ENCODE measurements at regions not wholly inside any gene's neighbourhood (a gene's known extent, or its start where the extent isn't known, plus 50 kb on each side); places are given as distances from the start of the nearest gene placed in this dataset.
"Not testable (repeated sequence)": the region's sequence is repeated elsewhere in the genome, so short reads cannot be mapped to it uniquely, and the experiment has no call there.

DNA sequence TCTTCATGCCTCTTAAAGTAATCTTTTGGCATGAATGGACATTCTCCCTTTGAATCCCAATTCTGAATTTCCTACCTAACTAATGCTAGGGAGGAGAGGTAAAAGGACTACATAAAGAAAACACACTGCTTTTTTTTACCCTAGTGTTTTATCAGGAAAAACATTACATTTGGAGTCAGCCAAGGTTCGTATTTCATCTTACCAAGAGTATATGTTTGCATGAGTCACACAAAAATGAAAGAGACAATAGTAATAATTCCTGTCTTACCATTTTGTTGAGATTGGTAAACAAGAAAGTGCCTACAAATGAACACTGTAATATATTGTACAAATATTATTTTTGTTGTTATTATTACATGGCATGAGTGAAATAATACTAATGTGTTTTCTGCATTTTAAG lies 112.9 kb upstream of the WARS2 start:
- DNase-seq (ENCODE audit: low spot score) = no peak

DNA sequence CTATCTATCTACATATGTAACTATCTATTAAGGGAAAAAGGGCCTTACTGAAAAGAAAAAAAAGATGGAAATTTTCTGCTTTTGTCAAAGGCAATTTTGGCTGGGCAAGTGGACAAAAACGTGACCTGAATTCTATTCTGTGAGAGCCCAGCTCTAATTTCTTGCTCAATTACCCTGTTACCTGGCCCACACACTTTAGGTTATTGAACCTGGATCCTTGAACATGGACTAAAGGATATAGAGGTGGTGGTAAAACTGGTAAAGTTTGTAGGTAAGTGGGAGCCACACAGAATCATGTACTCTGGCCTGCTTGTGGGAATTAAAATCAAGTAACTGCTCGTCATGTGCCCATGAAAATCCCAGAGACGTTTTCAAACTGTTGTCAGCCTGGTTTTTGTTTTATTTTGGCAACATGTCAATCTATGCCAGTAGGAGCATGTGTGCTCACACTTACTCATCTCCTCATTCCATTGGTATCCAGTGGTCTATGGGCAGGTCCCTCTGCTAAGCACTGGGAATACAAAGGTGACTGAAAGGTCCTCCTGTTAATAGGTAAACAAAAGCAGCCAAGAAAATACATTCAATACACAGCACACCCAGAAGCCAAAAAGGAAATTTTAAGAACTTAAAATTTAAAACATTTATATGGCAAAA lies 113.7 kb upstream of the WARS2 start:
- DNase-seq (ENCODE audit: low spot score) = no peak

DNA sequence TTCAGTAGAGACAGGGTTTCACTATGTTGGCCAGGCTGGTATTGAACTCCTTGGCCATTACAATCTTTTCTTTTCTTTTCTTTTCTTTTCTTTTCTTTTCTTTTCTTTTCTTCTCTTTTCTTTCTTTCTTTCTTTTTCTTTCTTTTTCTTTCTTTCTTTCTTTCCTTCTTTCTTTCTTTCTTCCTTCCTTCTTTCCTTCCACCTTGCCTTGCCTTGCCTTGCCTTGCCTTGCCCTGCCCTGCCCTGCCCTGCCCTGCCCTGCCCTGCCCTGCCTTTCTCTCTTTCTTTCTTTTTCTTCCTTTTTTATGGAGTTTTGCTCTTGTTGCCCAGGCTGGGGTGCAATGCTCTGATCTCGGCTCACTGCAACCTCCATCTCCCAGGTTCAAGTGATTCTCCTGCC lies 112.5 kb upstream of the HAO2 start:
- DNase-seq (ENCODE audit: low spot score) = not testable (repeated sequence)

DNA sequence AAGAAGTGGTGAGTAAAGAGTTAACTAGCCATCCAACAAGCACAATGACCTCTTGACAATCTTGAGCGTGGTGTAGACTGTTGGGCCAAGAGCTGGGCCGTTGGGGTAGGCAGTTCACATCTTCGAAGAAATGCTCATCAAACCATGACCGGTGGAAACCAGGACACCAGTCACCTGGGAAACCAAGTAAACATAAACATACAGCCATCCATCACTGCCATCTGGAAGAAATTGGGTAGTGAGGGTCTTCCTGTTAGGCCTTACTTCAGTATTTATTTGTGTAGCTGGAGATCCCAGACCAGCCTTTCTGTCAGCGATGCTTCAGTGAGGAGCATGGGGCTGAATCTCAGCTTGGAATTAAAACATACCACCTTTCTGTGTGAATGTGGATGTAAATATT lies 108.1 kb upstream of the HAO2 start:
- no peak for DNase-seq (ENCODE audit: low spot score)

DNA sequence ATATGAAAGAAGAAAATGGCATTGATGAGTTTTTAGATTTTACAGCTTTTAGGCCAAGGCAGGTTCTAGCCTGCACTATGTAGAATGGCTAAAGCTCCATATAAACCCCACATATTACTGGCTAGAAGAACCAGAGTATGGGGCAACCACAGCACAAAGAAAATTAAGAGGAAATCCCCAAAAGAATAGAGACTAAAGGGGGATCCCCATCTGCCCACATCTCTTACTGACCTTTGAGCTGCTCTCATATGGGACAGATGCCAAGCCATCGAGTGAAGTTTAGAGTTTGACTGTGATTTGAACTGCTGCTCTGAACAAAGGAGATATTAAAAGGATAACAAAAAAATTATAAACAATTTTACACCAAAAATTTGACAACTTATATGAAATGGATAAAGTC lies 102.2 kb upstream of the HAO2 start:
- no peak for DNase-seq (ENCODE audit: low spot score)

DNA sequence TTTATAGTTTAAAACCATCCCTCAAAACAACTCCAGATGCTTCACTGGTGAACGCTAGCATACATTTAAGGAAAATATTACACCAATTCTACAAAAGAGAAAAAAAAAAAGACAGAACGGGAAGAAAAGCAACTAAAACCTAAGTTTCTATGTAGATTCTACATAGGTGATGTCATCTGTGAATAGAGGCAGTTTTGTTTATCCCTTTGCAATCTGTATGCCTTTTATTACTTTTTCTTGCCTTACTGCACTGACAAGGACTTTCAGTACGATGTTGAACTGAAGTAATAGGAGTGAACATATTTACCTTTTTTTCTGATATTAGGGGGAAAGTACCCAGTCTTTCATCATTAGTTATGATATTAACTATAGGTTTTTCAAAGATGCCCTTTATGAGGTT lies 101.7 kb upstream of the HAO2 start:
- DNase-seq (ENCODE audit: low spot score) = no peak

DNA sequence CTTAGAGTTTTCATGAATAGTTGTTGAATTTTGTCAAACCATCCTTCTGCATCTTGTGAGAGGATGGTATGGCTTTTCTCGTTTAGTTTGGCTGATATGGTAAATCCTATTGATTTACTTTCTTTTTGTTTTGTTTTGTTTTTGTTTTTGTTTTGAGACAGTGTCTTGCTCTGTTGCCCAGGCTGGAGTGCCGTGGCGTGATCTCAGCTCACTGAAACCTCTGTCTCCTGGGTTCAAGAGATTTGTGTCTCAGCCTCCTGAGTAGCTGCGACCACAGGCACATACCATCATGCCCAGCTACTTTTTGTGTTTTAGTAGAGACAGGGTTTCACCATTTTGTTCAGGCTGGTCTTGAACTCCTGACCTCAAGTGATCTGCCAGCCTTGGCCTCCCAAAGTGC lies 101.3 kb upstream of the HAO2 start:
- not testable (repeated sequence) for DNase-seq (ENCODE audit: low spot score)

DNA sequence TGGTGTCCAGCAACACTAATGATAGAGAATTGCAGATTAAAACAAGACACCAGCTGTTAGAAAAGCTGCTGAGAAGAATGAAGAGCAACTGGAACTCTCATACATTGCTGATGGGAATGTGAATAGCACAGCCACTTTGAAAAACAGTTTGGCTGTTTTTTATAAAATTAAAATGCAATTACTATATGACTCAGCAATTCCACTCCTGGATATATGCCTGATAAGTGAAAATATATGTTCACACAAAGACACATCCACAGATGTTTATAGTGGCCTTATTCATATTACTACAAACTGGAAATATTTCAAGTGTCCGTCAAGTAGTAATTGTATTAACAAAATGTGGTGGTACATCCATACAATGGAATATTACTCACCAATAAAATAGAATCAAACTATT lies 99.7 kb upstream of the HAO2 start:
- DNase-seq (ENCODE audit: low spot score) = no peak

DNA sequence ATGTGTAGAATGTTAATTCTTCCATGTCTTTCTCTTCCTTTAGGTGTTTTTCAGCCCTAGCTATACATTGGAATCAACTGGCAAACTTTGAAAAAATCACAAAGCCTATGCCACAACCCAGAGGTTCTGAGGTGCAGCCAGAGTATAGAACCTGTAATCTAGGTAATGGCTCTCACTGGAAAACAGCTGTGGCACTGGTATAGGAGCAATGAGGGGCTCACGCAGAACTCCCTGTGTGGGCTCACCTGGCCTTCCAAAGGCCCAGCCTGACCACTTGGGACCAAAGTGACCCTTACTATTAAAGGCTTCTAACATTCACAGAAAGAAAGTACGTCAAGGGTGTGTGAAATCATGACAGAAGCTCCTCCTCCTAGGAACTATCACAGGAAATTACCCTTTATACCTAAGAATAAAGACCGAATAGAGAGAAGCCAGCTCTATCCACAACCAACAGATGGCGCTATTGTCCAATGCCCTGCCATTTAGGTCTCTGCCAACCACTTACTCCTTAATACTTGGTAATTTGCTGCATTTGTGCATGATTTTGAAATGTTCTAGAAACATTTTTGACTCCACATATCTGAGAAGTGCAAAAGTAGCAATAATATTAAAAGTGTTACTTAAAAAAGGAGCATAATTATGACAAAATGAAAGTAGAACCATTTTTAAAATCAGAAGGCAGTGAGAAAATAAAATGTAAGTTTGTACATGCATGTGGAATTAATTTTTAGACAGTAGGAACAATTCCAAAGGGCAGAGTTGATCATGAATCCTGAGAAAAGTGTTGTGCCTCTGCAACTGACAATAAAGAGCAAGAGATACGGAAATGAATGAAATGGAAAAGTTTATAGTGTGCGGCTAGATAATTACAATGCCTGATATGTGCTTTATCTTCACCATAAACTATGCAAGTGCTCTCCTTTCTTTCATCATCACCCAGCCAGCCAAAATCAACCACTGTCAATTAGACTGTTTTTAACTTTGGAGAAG lies 93.1 kb upstream of the HAO2 start:
- DNase-seq (ENCODE audit: low spot score) = no peak

DNA sequence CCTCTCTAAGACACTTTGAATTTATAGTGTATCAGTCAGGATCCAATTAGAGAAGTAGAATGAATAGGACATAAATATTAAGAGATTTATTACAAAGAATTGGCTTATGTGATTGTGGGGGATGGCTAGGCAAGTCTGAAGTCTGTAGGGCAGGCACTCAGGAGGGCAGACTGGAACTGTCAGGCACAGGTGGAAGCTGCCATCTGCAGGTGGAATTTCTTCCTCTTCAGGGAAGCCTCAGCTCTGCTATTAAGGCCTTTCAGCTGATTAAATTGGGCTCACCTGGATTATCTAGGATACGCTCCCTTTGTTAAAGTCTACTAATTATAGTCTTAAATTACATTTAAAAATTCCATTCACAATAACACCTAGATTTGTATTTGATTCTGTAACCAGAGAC lies 92.0 kb upstream of the HAO2 start:
- DNase-seq (ENCODE audit: low spot score) = no peak

DNA sequence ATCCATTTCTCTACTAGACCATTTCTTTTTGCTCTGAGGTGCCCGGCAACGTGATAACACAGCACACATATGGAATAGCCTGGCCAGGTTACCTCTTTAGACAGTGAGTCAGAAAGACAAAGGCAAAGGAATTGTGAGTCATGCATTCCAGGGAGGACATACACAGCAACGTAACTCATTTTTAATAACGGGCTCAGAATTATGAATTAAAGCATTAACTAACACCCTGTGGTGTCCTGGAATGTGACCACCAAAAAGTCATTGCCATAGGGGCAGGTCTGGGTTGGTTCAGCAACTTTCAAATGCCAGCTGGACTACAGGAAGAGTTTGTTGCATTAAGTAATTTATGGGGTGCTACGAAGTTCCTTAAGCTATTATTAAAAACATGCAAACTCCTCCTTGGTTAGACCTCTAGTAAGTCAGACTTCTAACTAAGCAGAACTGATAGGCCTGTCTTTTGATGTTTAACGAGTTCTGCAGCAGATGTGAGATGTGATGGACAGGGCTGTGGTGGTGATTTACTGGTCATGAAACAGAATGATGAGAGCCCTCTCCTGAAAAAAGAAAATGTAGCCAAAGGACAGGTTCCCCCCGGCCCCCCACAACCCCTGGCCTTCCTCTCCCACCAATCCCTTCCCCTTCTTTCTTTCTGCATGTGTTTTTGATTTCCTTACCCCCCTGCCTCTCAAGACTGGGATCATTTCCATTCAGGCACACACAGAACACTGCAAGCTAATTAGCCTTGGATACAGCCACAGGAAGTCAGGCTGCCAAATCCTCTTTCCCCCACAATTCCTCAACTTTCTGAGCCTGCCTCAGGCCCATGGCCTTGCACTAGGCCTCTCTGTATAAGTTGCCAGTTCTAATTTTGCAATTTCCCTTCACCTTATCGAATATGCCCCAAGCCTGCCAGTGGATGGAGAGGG lies 88.9 kb upstream of the HAO2 start:
- DNase-seq (ENCODE audit: low spot score) = no peak

DNA sequence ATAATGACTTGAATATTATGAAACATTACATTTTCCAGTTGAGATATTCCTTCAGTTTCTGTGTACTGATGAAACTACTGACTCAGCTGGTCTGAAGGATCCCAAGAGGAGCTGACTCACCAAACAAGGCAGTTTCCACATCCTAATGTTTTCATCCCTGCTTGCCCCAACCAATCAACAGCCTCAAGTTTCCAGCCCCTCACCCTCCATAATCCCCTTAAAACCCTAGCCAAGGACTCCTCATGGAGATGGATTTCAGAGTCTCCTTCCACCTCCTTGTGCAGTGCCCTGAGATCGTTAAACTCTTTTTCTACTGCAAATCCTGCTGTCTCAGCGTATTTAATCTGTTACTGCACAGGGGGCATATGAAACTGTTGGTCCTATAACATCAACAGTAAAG lies 83.1 kb upstream of the HAO2 start:
- no peak for DNase-seq (ENCODE audit: low spot score)

DNA sequence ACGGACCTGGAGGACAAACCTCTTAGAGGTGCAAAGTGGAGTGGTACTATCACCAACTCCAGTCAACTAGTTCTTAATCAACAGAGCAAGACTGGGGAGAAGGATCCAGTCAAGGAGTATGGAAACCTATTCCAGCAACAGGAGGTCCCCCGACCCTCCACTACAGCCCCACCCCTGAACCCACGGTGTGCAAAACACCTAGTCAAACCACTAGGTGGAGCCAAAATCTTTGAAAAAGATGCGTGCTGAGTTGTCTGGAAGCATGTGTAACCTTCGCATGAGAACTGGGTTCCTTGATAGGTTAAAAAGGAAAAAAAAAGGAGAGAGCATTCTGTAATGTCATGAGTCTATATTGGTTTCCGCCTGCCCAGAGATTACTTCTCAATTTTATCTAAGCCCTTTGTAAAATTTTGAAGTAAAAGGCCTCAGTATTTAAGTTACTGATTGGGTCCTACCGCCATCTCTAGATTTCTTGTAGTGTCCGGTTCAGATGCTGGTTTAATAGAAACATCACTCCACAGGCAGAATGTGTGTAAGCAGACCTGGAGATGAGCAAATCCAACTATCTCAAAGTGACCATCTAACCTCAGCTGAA lies 81.9 kb upstream of the HAO2 start:
- no peak for DNase-seq (ENCODE audit: low spot score)

DNA sequence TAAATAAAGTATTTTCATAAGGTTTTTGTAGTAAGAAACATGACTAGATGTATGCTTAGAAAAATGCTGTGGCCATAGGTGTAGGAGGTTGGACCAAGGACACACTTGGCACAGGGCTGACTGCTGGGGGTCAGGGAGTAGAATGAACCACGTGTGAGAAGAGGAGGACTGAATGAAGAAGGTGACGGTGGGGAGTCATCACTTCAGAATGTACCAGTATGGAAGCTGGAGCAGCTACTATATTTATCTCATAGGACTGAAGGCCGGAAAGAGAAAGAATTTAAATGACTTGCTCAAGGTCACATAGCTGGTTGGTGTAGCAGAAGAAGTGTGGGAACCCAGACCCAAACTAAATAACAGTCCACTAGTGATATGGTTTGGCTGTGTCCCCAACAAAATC lies 79.8 kb upstream of the HAO2 start:
- no peak for DNase-seq (ENCODE audit: low spot score)

DNA sequence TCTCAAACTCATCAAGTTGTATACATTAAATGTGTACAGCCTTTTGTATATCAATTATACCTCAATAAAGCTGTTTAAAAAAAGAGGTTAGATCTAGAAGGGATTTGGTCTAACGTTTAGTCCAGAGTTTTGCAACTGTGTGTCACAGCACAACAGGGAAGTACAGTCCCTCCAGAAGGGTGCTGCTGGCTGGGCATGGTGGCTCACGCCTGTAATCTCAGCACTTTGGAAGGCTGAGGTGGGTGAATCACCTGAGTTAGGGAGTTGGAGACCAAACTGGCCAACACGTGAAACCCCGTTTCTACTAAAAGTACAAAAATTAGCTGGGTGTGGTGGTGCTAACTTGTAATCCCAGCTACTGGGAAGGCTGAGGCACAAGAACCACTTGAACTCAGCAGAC lies 78.3 kb upstream of the HAO2 start:
- DNase-seq (ENCODE audit: low spot score) = no peak

DNA sequence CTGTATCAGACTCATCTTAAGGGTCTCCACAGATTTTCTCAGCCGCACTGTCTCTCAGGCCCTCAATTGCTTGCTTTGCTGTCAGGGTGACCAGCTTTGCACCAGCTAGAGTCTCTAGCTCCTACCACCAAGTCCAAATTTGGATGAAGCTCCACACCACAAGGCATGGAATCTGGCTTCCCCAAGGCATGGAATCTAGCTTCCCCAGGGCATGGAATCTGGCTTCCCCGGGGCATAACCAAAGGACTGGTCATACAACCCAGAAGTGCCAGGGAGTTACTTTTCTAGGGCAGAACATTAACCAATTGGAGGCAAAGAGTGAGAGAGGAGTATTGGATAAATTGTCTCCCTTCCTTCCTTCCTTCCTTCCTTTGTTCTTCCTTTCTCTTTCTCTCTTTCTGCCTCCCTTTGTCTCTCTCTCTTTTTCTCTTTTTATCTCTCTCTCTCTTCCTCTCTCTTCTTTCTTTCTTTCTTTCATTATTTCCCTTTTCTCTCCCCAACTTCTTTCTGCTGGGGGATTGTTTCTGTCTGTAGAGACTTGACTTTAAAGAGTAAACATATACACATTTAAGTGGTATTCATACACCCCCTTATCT lies 76.9 kb upstream of the HAO2 start:
- DNase-seq (ENCODE audit: low spot score) = no peak

DNA sequence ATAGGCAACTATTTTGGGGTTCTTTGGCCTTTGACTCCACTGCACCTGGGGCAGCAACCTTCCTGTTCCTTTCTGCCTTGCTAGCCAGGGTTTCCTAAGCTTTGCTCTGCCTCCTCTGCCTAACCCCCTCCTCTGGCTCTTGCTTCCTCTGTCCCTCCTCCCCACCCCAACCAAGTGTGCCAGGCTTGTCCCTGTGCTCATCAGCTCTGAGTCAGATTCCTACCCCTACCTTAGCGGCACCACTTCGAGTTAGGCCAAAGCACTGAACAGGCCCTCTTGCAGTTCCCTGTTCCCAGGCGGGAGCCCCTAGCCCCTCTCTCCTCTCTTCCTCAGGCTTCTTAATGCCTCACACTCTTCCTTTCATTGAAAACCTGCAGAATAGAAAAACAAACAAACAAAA lies 74.8 kb upstream of the HAO2 start:
- DNase-seq (ENCODE audit: low spot score) = no peak

DNA sequence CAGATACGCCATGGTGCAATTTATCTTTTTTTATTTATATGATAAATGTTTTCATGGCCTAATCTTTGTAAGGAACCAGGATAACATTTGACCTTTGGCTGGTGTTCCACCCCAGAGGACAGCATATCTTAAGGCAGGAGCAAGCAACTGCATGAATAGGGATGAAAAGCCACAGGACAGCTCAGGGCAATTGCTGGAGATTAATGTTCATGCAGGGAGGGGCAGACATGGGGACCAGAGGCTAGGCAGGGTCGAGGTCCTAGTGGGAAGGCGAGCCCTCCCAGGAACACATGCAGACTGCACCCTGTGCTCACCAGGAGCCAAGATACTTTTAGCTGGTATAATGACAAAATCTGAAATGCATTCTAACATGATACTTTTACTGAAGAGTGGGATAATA lies 74.4 kb upstream of the HAO2 start:
- DNase-seq (ENCODE audit: low spot score) = no peak

DNA sequence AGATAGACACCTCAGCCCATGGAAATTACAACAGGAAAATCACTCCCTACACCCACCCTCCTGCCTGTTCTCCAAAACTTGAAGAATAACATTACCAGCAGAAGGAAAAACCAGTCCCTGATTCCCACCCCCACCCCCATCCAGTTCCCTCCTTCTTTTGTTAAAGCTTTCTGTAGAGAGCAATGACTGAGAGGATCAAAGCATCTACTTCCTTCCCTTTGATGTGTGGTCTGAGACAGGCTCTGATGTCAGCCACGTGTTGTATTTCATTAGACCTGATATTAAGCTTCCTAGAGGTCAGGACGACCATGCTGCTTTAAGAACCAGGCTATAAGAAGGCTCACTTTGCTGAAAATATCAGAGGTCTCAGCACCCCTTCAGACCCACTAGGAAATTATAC lies 73.9 kb upstream of the HAO2 start:
- DNase-seq (ENCODE audit: low spot score) = no peak

DNA sequence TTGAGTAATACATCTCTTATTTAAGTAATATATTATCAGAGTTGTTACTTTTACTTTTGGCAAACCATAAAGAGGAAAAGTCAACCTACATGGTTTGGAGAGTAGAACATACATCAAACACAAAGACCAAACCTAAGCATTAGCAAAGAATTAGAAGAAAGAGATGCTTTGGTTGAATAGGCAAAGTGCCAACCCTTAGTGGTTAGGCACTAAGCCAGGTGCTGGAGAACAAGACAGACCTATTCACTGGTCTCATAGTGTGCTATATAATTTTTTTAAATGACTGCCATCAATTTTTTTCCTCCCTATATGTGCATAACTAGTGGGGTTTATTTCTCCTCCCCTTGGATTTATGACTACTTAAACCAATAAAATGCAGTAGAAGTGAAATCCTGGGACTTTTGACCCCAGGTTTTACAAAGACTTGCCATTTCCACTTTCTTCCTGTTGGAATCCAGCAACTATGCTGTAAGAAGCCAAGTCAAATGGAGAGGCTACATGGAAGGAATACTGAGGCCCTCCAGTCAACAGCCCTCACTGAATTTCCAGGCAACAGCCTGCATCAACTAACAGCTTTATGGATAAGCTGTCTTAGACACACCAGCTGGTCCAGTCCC lies 69.8 kb upstream of the HAO2 start:
- DNase-seq (ENCODE audit: low spot score) = no peak

DNA sequence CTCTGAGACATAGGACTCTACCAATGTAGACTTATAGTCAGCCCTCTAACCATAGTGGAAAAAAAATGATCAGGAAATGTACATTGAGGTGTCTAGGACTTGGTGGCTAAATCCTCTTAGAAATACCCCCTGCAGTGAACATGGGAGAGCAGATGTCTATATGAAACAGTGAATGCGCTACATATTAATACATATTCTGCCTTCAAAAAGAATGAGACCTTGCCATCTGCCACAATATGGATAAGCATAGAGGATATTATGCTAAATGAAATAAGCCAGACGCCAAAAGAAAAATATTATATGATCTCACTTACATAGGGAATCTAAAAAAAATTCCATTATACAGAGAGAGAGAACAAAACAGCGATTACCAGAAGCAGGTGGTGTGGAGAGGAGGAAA lies 66.6 kb upstream of the HAO2 start:
- no peak for DNase-seq (ENCODE audit: low spot score)
